ENCODE measurements at regions not wholly inside any gene's neighbourhood (a gene's known extent, or its start where the extent isn't known, plus 50 kb on each side); places are given as distances from the start of the nearest gene placed in this dataset.

GRCh38 chr14:66413901-66414300 is 72.3 kb upstream of the CCDC196 start:
- TF ChIP-seq CTCF (IDR thresholded peaks at IDR 0.05; ENCODE audit: extremely low read depth, low read depth, low read length) = no peak

GRCh38 chr14:66414511-66414910 is 71.7 kb upstream of the CCDC196 start:
- no peaks in the 10 kb centered on the region for H3K9me3 ChIP-seq (ENCODE audit: low read depth, low read length)
- DNase-seq (ENCODE audit: insufficient read length, low spot score, missing footprints) = no peak
- no peak overlapping the region for H3K27ac ChIP-seq (ENCODE audit: low read depth, low read length)
- H3K36me3 ChIP-seq (ENCODE audit: insufficient read depth, low read length) = no peaks in the 10 kb centered on the region
- no peak for TF ChIP-seq CTCF (IDR thresholded peaks at IDR 0.05; ENCODE audit: extremely low read depth, low read depth, low read length)
- H4K20me1 ChIP-seq (ENCODE audit: insufficient read depth, low read length) = no peaks in the 10 kb centered on the region
- H3K4me1 ChIP-seq (ENCODE audit: insufficient read depth, low read length) = no peaks in the 10 kb centered on the region
- H2AFZ ChIP-seq (ENCODE audit: low read length) = no peak overlapping the region
- H3K4me2 ChIP-seq (ENCODE audit: insufficient read depth, low read length) = no peak overlapping the region
- H3K4me3 ChIP-seq (ENCODE audit: insufficient read depth, low read length) = no peak overlapping the region
- H3K79me2 ChIP-seq (ENCODE audit: insufficient read depth, low read length) = no peaks in the 10 kb centered on the region
- H3K27me3 ChIP-seq (ENCODE audit: insufficient read depth, low read length) = no peaks in the 10 kb centered on the region

More at GRCh38 chr14:66413901-66414300, 72.3 kb upstream of the CCDC196 start:
- no peaks in the 10 kb centered on the region for H3K9me3 ChIP-seq (ENCODE audit: low read depth, low read length)
- H3K79me2 ChIP-seq (ENCODE audit: insufficient read depth, low read length) = no peaks in the 10 kb centered on the region
- no peak for DNase-seq (ENCODE audit: insufficient read length, low spot score, missing footprints)
- H4K20me1 ChIP-seq (ENCODE audit: insufficient read depth, low read length) = no peaks in the 10 kb centered on the region
- no peak overlapping the region for H3K4me3 ChIP-seq (ENCODE audit: insufficient read depth, low read length)
- H3K27me3 ChIP-seq (ENCODE audit: insufficient read depth, low read length) = no peaks in the 10 kb centered on the region
- H3K4me2 ChIP-seq (ENCODE audit: insufficient read depth, low read length) = no peak overlapping the region
- H2AFZ ChIP-seq (ENCODE audit: low read length) = no peak overlapping the region
- H3K36me3 ChIP-seq (ENCODE audit: insufficient read depth, low read length) = no peaks in the 10 kb centered on the region
- no peak overlapping the region for H3K27ac ChIP-seq (ENCODE audit: low read depth, low read length)
- no peaks in the 10 kb centered on the region for H3K4me1 ChIP-seq (ENCODE audit: insufficient read depth, low read length)

- Histone ChIP-seq H3K4me2 (ENCODE audit: insufficient read depth, low read length) (no peak overlapping the region), H3K36me3 (ENCODE audit: insufficient read depth, low read length) (no peaks in the 10 kb centered on the region), H3K27me3 (ENCODE audit: insufficient read depth, low read length) (no peaks in the 10 kb centered on the region), H3K4me3 (ENCODE audit: insufficient read depth, low read length) (no peak overlapping the region), H4K20me1 (ENCODE audit: insufficient read depth, low read length) (no peaks in the 10 kb centered on the region), H3K79me2 (ENCODE audit: insufficient read depth, low read length) (no peaks in the 10 kb centered on the region), H3K4me1 (ENCODE audit: insufficient read depth, low read length) (no peaks in the 10 kb centered on the region), H3K9me3 (ENCODE audit: low read depth, low read length) (no peaks in the 10 kb centered on the region), H2AFZ (ENCODE audit: low read length) (no peak overlapping the region), H3K27ac (ENCODE audit: low read depth, low read length) (no peak overlapping the region)
- no peak for TF ChIP-seq CTCF (IDR thresholded peaks at IDR 0.05; ENCODE audit: extremely low read depth, low read depth, low read length)
- DNase-seq (ENCODE audit: insufficient read length, low spot score, missing footprints) = no peak
Observed at GRCh38 chr14:66420251-66421006, 65.7 kb upstream of the CCDC196 start.

GRCh38 chr14:66421990-66422946 is 63.9 kb upstream of the CCDC196 start:
- Histone ChIP-seq H3K27me3 (ENCODE audit: insufficient read depth, low read length) (no peaks in the 10 kb centered on the region), H3K4me2 (ENCODE audit: insufficient read depth, low read length) (no peak overlapping the region), H3K4me1 (ENCODE audit: insufficient read depth, low read length) (no peaks in the 10 kb centered on the region), H3K36me3 (ENCODE audit: insufficient read depth, low read length) (no peaks in the 10 kb centered on the region), H3K79me2 (ENCODE audit: insufficient read depth, low read length) (no peaks in the 10 kb centered on the region), H4K20me1 (ENCODE audit: insufficient read depth, low read length) (no peaks in the 10 kb centered on the region), H3K4me3 (ENCODE audit: insufficient read depth, low read length) (no peak overlapping the region), H3K9me3 (ENCODE audit: low read depth, low read length) (no peaks in the 10 kb centered on the region), H3K27ac (ENCODE audit: low read depth, low read length) (no peak overlapping the region), H2AFZ (ENCODE audit: low read length) (no peak overlapping the region)
- DNase-seq (ENCODE audit: insufficient read length, low spot score, missing footprints) = no peak
- no peak for TF ChIP-seq CTCF (IDR thresholded peaks at IDR 0.05; ENCODE audit: extremely low read depth, low read depth, low read length)

Data from osteoblast (primary cell).